ENCODE measurements at regions not wholly inside any gene's neighbourhood (a gene's known extent, or its start where the extent isn't known, plus 50 kb on each side); places are given as distances from the start of the nearest gene placed in this dataset.

GRCh38 chr6:154885214-154885613 is 109.9 kb upstream of the TIAM2 start:
- DNase-seq: no peak

- no peak for DNase-seq
Observed at GRCh38 chr6:154886016-154886415, 109.1 kb upstream of the TIAM2 start.

GRCh38 chr6:154886471-154886870 is 108.6 kb upstream of the TIAM2 start:
- no peak for DNase-seq

GRCh38 chr6:154887051-154887450 is 108.1 kb upstream of the TIAM2 start:
- DNase-seq: no peak

- DNase-seq: peak in 2 of 3 donors; percentile 24 to 34
Observed at GRCh38 chr6:154888421-154889295, 106.5 kb upstream of the TIAM2 start.

- DNase-seq: no peak
Observed at GRCh38 chr6:154890874-154891273, 104.2 kb upstream of the TIAM2 start.

- no peak for DNase-seq
Observed at GRCh38 chr6:154891901-154892300, 103.2 kb upstream of the TIAM2 start.

GRCh38 chr6:154893917-154894316 is 101.2 kb upstream of the TIAM2 start:
- DNase-seq: no peak

GRCh38 chr6:154894902-154895301 is 100.2 kb upstream of the TIAM2 start:
- DNase-seq: no peak

GRCh38 chr6:154895841-154896240 is 99.3 kb upstream of the TIAM2 start:
- no peak for DNase-seq

GRCh38 chr6:154898821-154899220 is 96.3 kb upstream of the TIAM2 start:
- no peak for DNase-seq

GRCh38 chr6:154899824-154900463 is 95.2 kb upstream of the TIAM2 start:
- no peak for DNase-seq

GRCh38 chr6:154901876-154902552 is 93.1 kb upstream of the TIAM2 start:
- DNase-seq: no peak

GRCh38 chr6:154907291-154907690 is 87.8 kb upstream of the TIAM2 start:
- DNase-seq: no peak

GRCh38 chr6:154908723-154909122 is 86.4 kb upstream of the TIAM2 start:
- no peak for DNase-seq

- no peak for DNase-seq
Observed at GRCh38 chr6:154909311-154909710, 85.8 kb upstream of the TIAM2 start.

- DNase-seq: peak; percentile 27 to 70 (median 61)
Observed at GRCh38 chr6:154909821-154910220, 85.3 kb upstream of the TIAM2 start.

- no peak for DNase-seq
Observed at GRCh38 chr6:154914288-154914687, 80.8 kb upstream of the TIAM2 start.

GRCh38 chr6:154916857-154917256 is 78.3 kb upstream of the TIAM2 start:
- no peak for DNase-seq

- DNase-seq: no peak
Observed at GRCh38 chr6:154917941-154918340, 77.2 kb upstream of the TIAM2 start.

GRCh38 chr6:154919806-154920205 is 75.3 kb upstream of the TIAM2 start:
- no peak for DNase-seq

GRCh38 chr6:154920495-154921200 is 74.5 kb upstream of the TIAM2 start:
- DNase-seq: peak in 2 of 3 donors; percentile 77 to 84

Measured in muscle of back (tissue), 3 donors.